ENCODE measurements at regions not wholly inside any gene's neighbourhood (a gene's known extent, or its start where the extent isn't known, plus 50 kb on each side); places are given as distances from the start of the nearest gene placed in this dataset.

GRCh38 chr4:98816386-98816785, 112.5 kb downstream of the EIF4E start:
- intact Hi-C loops (cut with DNase I) = no loop called here
- H3K36me3 ChIP-seq = no peaks in the 10 kb centered on the region

GRCh38 chr4:98804403-98804802, 124.5 kb downstream of the EIF4E start:
- no peaks in the 10 kb centered on the region for H3K9me3 ChIP-seq
- no peak for TF ChIP-seq EP300 (IDR thresholded peaks at IDR 0.05)
- no peak for TF ChIP-seq POLR2AphosphoS5 (IDR thresholded peaks at IDR 0.05)
- TF ChIP-seq POLR2A (IDR thresholded peaks at IDR 0.05; ENCODE audit: low read depth) = no peak
- no peak for TF ChIP-seq CTCF (IDR thresholded peaks at IDR 0.05)
- 91% methylated on average over 2 of the region's 2 CpGs for WGBS
- H3K4me1 ChIP-seq = no peaks in the 10 kb centered on the region
- H3K36me3 ChIP-seq = no peaks in the 10 kb centered on the region
- H3K4me3 ChIP-seq = no peak overlapping the region
- no peak for DNase-seq (ENCODE audit: extremely low spot score)
- intact Hi-C loops (cut with DNase I) = no loop called here
- H3K27me3 ChIP-seq = no peaks in the 10 kb centered on the region
- no peak overlapping the region for H3K27ac ChIP-seq (replicated peaks in 1 of 4)

More at GRCh38 chr4:98816386-98816785, 112.5 kb downstream of the EIF4E start:
- no peak overlapping the region for H3K4me3 ChIP-seq
- H3K4me1 ChIP-seq = no peaks in the 10 kb centered on the region
- no peaks in the 10 kb centered on the region for H3K9me3 ChIP-seq
- H3K27me3 ChIP-seq = no peaks in the 10 kb centered on the region
- no peak for DNase-seq (ENCODE audit: extremely low spot score)
- TF ChIP-seq POLR2A (IDR thresholded peaks at IDR 0.05; ENCODE audit: low read depth) = no peak
- no peak for TF ChIP-seq POLR2AphosphoS5 (IDR thresholded peaks at IDR 0.05)
- H3K27ac ChIP-seq (replicated peaks in 1 of 4) = no peak overlapping the region

- no peaks in the 10 kb centered on the region for H3K9me3 ChIP-seq
- no peaks in the 10 kb centered on the region for H3K27me3 ChIP-seq
- 68% methylated on average over 3 of the region's 3 CpGs for whole genome bisulfite sequencing
- no peak overlapping the region for H3K27ac ChIP-seq (replicated peaks in 1 of 4)
- no peak overlapping the region for H3K4me3 ChIP-seq
- no peaks in the 10 kb centered on the region for H3K4me1 ChIP-seq
- intact Hi-C loops (cut with DNase I) = no loop called here
- no peak for TF ChIP-seq CTCF (IDR thresholded peaks at IDR 0.05)
- no peak for TF ChIP-seq EP300 (IDR thresholded peaks at IDR 0.05)
- no peak for TF ChIP-seq POLR2A (IDR thresholded peaks at IDR 0.05; ENCODE audit: low read depth)
- TF ChIP-seq POLR2AphosphoS5 (IDR thresholded peaks at IDR 0.05) = no peak
- no peak for DNase-seq (ENCODE audit: extremely low spot score)
- no peaks in the 10 kb centered on the region for H3K36me3 ChIP-seq
Measured at GRCh38 chr4:98803251-98803650, 125.7 kb downstream of the EIF4E start.

- Histone ChIP-seq H3K36me3 (no peaks in the 10 kb centered on the region), H3K27me3 (no peaks in the 10 kb centered on the region), H3K9me3 (no peaks in the 10 kb centered on the region), H3K27ac (replicated peaks in 1 of 4) (no peak overlapping the region), H3K4me3 (no peak overlapping the region), H3K4me1 (no peaks in the 10 kb centered on the region)
- no peak for DNase-seq (ENCODE audit: extremely low spot score)
- intact Hi-C loops (cut with DNase I) = no loop called here
- WGBS = 30% methylated on average over 1 of the region's 1 CpG
- TF ChIP-seq EP300 (IDR thresholded peaks at IDR 0.05) (no peak), CTCF (IDR thresholded peaks at IDR 0.05) (no peak)
Measured at GRCh38 chr4:98802770-98803198, 126.1 kb downstream of the EIF4E start.

- H3K9me3 ChIP-seq = no peaks in the 10 kb centered on the region
- H3K4me3 ChIP-seq = no peak overlapping the region
- H3K4me1 ChIP-seq = no peaks in the 10 kb centered on the region
- DNase-seq (ENCODE audit: extremely low spot score) = no peak
- no peak overlapping the region for H3K27ac ChIP-seq (replicated peaks in 1 of 4)
- no peak for TF ChIP-seq POLR2A (IDR thresholded peaks at IDR 0.05; ENCODE audit: low read depth)
- no peak for TF ChIP-seq CTCF (IDR thresholded peaks at IDR 0.05)
- TF ChIP-seq EP300 (IDR thresholded peaks at IDR 0.05) = no peak
- no peak for TF ChIP-seq POLR2AphosphoS5 (IDR thresholded peaks at IDR 0.05)
- intact Hi-C loops (cut with DNase I) = no loop called here
- no peaks in the 10 kb centered on the region for H3K27me3 ChIP-seq
- no peaks in the 10 kb centered on the region for H3K36me3 ChIP-seq
- 81% methylated on average over 6 of the region's 6 CpGs for WGBS
Measured at GRCh38 chr4:98801259-98801725, 127.6 kb downstream of the EIF4E start.
